ENCODE measurements at regions not wholly inside any gene's neighbourhood (a gene's known extent, or its start where the extent isn't known, plus 50 kb on each side); places are given as distances from the start of the nearest gene placed in this dataset.

GRCh38 chr4:54823616-54824015 is 165.9 kb downstream of the KIT start:
- Histone ChIP-seq H3K27ac (no peak overlapping the region), H3K36me3 (replicated peaks) (no peaks in the 10 kb centered on the region), H3K4me3 (ENCODE audit: low read depth, low read length) (no peak overlapping the region), H3K27me3 (replicated peaks) (no peaks in the 10 kb centered on the region)
- TF ChIP-seq, protein P1, sequence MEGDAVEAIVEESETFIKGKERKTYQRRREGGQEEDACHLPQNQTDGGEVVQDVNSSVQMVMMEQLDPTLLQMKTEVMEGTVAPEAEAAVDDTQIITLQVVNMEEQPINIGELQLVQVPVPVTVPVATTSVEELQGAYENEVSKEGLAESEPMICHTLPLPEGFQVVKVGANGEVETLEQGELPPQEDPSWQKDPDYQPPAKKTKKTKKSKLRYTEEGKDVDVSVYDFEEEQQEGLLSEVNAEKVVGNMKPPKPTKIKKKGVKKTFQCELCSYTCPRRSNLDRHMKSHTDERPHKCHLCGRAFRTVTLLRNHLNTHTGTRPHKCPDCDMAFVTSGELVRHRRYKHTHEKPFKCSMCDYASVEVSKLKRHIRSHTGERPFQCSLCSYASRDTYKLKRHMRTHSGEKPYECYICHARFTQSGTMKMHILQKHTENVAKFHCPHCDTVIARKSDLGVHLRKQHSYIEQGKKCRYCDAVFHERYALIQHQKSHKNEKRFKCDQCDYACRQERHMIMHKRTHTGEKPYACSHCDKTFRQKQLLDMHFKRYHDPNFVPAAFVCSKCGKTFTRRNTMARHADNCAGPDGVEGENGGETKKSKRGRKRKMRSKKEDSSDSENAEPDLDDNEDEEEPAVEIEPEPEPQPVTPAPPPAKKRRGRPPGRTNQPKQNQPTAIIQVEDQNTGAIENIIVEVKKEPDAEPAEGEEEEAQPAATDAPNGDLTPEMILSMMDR (IDR thresholded peaks at IDR 0.05; ENCODE audit: low read depth, low read length, missing control alignments): no peak
- in situ Hi-C loops (cut with HindIII; ENCODE audit: low pct_ligation_motif_present, low sequenced_read_pairs): no loop called here
- DNase-seq: no peak

DNA sequence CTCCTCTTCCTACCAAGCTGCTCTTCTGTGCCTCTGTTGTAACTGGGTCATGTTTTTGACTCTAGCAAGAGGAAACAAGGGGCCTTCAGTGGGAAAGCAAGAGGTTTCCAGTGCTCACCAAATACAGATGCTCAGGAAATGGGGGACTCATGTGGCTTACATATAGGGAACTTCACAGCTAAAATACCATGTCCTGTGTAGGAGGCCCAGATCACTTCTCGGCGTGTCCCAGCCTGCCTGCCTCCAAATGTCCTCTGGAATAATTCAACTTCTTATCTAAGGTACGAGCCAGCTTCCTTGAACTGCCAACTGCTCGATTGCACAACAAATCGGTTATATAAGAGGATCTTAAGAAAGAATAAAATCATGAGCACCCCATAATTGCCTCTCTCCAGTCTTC is 161.3 kb downstream of the KIT start:
- no peak for DNase-seq
- H3K36me3 ChIP-seq (replicated peaks): no peaks in the 10 kb centered on the region
- in situ Hi-C loops (cut with HindIII; ENCODE audit: low pct_ligation_motif_present, low sequenced_read_pairs): no loop called here
- H3K27ac ChIP-seq: no peak overlapping the region
- no peaks in the 10 kb centered on the region for H3K27me3 ChIP-seq (replicated peaks)
- TF ChIP-seq, protein P1 (IDR thresholded peaks at IDR 0.05; ENCODE audit: low read depth, low read length, missing control alignments): no peak
- H3K4me3 ChIP-seq (ENCODE audit: low read depth, low read length): no peak overlapping the region

DNA sequence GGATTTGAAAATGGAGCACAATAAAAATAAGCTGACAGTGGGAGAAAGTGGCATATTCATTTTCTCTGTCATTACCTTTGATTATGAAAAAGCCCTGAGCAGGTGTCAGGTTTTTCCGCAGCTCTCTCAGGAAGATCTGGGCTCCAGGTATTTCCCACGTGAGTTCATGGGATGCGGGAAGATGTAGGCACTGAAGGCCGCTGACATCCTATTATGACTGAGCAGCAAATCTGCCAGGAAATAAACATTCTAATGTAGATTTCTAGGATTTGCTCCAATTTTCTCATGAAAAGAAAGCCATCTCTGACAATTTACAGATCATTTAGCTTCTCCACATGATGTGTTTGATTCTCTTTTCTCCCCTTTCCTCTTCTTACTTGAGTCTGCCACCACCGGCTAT is 160.7 kb downstream of the KIT start:
- in situ Hi-C loops (cut with HindIII; ENCODE audit: low pct_ligation_motif_present, low sequenced_read_pairs): no loop called here
- no peak overlapping the region for H3K4me3 ChIP-seq (ENCODE audit: low read depth, low read length)
- no peaks in the 10 kb centered on the region for H3K27me3 ChIP-seq (replicated peaks)
- H3K27ac ChIP-seq: no peak overlapping the region
- DNase-seq: no peak
- TF ChIP-seq, protein P1 (IDR thresholded peaks at IDR 0.05; ENCODE audit: low read depth, low read length, missing control alignments): no peak
- no peaks in the 10 kb centered on the region for H3K36me3 ChIP-seq (replicated peaks)

DNA sequence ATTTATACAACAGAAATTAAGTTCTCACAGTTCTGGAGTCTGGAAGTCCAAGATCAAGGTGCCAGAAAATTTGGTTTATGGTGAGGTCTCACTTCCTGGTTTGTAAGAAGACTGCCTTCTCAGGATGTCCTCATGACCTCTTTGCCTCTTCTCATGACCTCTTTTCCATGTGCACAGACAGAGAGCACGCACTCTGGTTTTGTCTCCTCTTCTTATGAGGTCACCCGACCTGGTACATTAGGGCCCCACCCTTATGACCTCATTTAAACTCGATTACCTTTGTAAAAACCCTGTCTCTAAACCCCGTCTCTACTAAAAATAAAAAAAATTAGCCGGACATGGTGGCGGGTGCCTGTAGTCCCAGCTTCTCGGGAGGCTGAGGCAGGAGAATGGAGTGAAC is 155.9 kb downstream of the KIT start:
- DNase-seq: no peak
- Histone ChIP-seq H3K27me3 (replicated peaks) (no peaks in the 10 kb centered on the region), H3K36me3 (replicated peaks) (no peaks in the 10 kb centered on the region), H3K27ac (no peak overlapping the region), H3K4me3 (ENCODE audit: low read depth, low read length) (no peak overlapping the region)
- in situ Hi-C loops (cut with HindIII; ENCODE audit: low pct_ligation_motif_present, low sequenced_read_pairs): no loop called here
- TF ChIP-seq, protein P1 (IDR thresholded peaks at IDR 0.05; ENCODE audit: low read depth, low read length, missing control alignments): no peak

DNA sequence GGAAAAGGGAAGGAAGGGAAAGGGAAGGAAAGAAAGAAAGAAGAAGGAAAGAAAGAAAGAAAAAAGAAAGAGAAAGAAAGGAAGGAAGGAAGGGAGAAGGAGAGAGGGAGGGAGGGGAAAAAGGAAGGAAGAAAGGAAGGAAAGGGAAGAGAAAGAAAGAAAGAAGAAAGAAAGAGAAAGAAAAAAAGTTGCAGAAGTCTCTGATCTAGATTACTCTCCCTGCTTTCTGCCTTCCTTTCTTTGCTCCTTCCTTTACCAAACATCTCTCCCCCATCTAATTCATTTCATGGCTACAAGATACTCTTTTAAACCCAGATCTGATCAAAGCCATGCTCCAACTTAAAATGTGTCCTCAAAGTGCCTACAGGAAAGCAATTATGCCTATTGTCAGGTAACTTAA is 148.6 kb downstream of the KIT start:
- TF ChIP-seq, protein P1 (IDR thresholded peaks at IDR 0.05; ENCODE audit: low read depth, low read length, missing control alignments): no peak
- in situ Hi-C loops (cut with HindIII; ENCODE audit: low pct_ligation_motif_present, low sequenced_read_pairs): no loop called here
- Histone ChIP-seq H3K27me3 (replicated peaks) (no peaks in the 10 kb centered on the region), H3K27ac (no peak overlapping the region), H3K4me3 (ENCODE audit: low read depth, low read length) (no peak overlapping the region), H3K36me3 (replicated peaks) (no peaks in the 10 kb centered on the region)
- no peak for DNase-seq

GRCh38 chr4:54802336-54802735 is 144.6 kb downstream of the KIT start:
- Histone ChIP-seq H3K36me3 (replicated peaks) (no peaks in the 10 kb centered on the region), H3K27ac (no peak overlapping the region), H3K27me3 (replicated peaks) (no peaks in the 10 kb centered on the region), H3K4me3 (ENCODE audit: low read depth, low read length) (no peak overlapping the region)
- TF ChIP-seq, protein P1 (IDR thresholded peaks at IDR 0.05; ENCODE audit: low read depth, low read length, missing control alignments): no peak
- DNase-seq: no peak
- in situ Hi-C loops (cut with HindIII; ENCODE audit: low pct_ligation_motif_present, low sequenced_read_pairs): no loop called here

All from brain microvascular endothelial cell (primary cell).